HCT116 (cell line): ENCODE measurements at regions not wholly inside any gene's neighbourhood (a gene's known extent, or its start where the extent isn't known, plus 50 kb on each side); places are given as distances from the start of the nearest gene placed in this dataset.

Experiments
- EZH2 ChIP-seq: fragments of 200-600 bp; sonication (generic); IDR thresholded peaks from 2 replicates; pipeline ENCODE4 v1.6.1; 2017; ENCODE audit warnings: antibody characterized with exemption, mixed run types
- FOSL1 ChIP-seq: IDR thresholded peaks from 2 replicates; pipeline ENCODE4 v1.6.1; 2012; ENCODE audit warnings: low read depth
- POLR2AphosphoS5 ChIP-seq: IDR thresholded peaks from 2 replicates; pipeline ENCODE4 v1.6.1; 2011; ENCODE audit warnings: mild to moderate bottlenecking, low read depth, low read length, moderate library complexity
- TCF7L2 ChIP-seq: IDR thresholded peaks from 2 replicates; pipeline ENCODE4 v1.7.0; 2011; ENCODE audit warnings: borderline replicate concordance, inconsistent platforms; ENCODE audit not compliant: insufficient read depth, insufficient read length; ENCODE audit errors: extremely low read depth
- ZFX ChIP-seq: fragments of 450-650 bp; IDR thresholded peaks from 2 replicates; pipeline ENCODE4 v1.6.1; 2017
- TF ChIP-seq, protein P1 (sequence below), 3 experiments: fragments of 200-600 bp in 1 of 3; sonication (generic) in 1 of 3; IDR thresholded peaks in 2 of 3; conservative IDR thresholded peaks in 1 of 3; 2 replicates each; pipeline ENCODE4 v1.5.1; 2012 to 2017; ENCODE audit warnings: low read depth in 2 of 3, low read length in 2 of 3, antibody characterized with exemption in 1 of 3, borderline replicate concordance in 1 of 3, control low read depth in 1 of 3, mild to moderate bottlenecking in 1 of 3, mixed read lengths in 1 of 3, mixed run types in 1 of 3, moderate library complexity in 1 of 3; ENCODE audit not compliant: insufficient read depth in 1 of 3
- TF ChIP-seq, protein P2 (sequence below): IDR thresholded peaks from 2 replicates; pipeline ENCODE4 v1.6.1; 2012; ENCODE audit warnings: low read depth

- TF ChIP-seq TCF7L2 (no peak), EZH2 (no peak), FOSL1 (no peak), POLR2AphosphoS5 (no peak), ZFX (no peak)
- TF ChIP-seq, protein P1, sequence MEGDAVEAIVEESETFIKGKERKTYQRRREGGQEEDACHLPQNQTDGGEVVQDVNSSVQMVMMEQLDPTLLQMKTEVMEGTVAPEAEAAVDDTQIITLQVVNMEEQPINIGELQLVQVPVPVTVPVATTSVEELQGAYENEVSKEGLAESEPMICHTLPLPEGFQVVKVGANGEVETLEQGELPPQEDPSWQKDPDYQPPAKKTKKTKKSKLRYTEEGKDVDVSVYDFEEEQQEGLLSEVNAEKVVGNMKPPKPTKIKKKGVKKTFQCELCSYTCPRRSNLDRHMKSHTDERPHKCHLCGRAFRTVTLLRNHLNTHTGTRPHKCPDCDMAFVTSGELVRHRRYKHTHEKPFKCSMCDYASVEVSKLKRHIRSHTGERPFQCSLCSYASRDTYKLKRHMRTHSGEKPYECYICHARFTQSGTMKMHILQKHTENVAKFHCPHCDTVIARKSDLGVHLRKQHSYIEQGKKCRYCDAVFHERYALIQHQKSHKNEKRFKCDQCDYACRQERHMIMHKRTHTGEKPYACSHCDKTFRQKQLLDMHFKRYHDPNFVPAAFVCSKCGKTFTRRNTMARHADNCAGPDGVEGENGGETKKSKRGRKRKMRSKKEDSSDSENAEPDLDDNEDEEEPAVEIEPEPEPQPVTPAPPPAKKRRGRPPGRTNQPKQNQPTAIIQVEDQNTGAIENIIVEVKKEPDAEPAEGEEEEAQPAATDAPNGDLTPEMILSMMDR (IDR thresholded peaks at IDR 0.05 in 2 of 3, conservative IDR thresholded peaks at IDR 0.05 in 1 of 3; ENCODE audit: borderline replicate concordance in 1 of 3, insufficient read depth in 1 of 3, low read depth in 2 of 3, low read length in 2 of 3) = no peak
- TF ChIP-seq, protein P2, sequence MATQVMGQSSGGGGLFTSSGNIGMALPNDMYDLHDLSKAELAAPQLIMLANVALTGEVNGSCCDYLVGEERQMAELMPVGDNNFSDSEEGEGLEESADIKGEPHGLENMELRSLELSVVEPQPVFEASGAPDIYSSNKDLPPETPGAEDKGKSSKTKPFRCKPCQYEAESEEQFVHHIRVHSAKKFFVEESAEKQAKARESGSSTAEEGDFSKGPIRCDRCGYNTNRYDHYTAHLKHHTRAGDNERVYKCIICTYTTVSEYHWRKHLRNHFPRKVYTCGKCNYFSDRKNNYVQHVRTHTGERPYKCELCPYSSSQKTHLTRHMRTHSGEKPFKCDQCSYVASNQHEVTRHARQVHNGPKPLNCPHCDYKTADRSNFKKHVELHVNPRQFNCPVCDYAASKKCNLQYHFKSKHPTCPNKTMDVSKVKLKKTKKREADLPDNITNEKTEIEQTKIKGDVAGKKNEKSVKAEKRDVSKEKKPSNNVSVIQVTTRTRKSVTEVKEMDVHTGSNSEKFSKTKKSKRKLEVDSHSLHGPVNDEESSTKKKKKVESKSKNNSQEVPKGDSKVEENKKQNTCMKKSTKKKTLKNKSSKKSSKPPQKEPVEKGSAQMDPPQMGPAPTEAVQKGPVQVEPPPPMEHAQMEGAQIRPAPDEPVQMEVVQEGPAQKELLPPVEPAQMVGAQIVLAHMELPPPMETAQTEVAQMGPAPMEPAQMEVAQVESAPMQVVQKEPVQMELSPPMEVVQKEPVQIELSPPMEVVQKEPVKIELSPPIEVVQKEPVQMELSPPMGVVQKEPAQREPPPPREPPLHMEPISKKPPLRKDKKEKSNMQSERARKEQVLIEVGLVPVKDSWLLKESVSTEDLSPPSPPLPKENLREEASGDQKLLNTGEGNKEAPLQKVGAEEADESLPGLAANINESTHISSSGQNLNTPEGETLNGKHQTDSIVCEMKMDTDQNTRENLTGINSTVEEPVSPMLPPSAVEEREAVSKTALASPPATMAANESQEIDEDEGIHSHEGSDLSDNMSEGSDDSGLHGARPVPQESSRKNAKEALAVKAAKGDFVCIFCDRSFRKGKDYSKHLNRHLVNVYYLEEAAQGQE = no peak
Measured at GRCh38 chr3:87848003-87848402, 210.8 kb downstream of the CGGBP1 start.
